GM19397 (cell line): ENCODE measurements at regions not wholly inside any gene's neighbourhood (a gene's known extent, or its start where the extent isn't known, plus 50 kb on each side); places are given as distances from the start of the nearest gene placed in this dataset.

Experiments used
- ATAC-seq: cut with Tn5 transposase; IDR thresholded peaks from one replicate; pipeline ENCODE4 v1.9.1; 2021; ENCODE audit warnings: mild to moderate bottlenecking, moderate library complexity; ENCODE audit not compliant: unreplicated experiment

- ATAC-seq = no peak
Observed at GRCh38 chr16:65878347-65878746, 488.1 kb upstream of the CDH5 start.

DNA sequence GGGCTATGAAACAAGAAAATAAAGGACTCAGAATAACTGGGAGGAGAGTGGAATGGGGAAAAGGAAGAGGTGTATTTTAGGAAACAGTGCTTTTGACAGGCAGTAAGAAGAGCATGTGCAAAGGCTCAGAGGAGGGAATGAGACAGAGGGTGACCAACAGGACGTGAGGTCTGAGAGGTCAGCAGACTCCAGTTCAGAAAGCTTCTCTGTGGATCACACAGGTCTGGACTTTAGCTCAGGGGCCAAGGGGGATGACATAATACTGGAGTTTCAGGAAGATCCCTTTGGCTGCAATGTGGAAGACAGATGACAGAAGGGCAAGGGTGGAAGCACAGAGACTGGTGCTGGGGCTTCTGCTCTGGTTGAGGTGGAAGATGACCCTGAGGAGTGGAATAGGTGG lies 489.9 kb upstream of the CDH5 start:
- ATAC-seq = no peak

- ATAC-seq = no peak
Observed at GRCh38 chr16:65876056-65876408, 490.5 kb upstream of the CDH5 start.

DNA sequence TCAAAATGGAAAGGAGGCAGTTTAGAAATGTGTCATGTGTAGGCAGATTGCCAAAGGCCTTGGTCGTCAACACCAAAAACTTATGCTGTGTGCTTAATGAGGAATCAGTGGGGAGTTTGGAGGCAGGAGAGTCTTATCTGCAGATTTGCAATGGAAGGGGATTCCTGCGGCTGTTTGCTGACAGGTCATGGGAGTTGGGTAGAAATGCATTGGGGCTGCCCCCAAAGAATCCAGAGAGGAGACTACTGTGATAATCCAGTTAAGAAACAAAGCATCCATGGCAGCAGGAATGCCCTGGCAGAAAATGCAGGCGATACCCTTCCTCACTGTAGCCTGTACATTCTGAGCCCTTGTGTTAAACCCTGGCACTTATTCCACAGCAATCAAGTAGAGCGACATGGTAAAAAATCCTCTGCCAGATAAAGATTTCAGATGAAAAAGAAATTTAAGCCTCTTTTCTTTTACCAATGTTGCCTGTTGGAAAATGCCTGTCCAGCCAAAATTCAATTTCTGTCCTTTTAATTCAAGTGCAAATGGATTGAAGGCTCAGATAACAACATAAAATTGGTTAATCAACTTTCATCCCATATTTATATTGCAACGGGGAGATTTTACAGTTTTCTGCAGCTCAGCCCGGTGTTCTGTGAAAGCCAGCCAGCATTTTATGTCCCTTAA lies 491.0 kb upstream of the CDH5 start:
- ATAC-seq = no peak

DNA sequence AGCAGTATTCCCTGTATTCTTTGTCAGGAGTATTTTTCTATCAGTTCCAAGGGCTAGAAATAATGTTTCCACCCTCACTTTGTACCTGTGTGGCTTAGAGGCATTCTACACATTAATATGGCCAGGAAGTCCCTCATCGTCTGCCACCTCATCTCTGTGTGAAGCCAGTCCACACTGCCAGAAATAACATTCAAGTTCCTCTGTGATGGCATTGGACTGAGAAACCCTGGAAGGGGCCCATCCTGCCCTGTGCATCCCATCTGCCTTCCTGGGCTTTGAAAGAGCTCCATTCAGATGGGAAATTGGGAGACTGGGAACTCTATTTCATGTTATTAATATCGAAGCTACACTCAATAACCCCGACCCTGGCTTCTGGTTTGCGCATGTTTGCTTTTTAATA lies 497.2 kb upstream of the CDH5 start:
- ATAC-seq = no peak

DNA sequence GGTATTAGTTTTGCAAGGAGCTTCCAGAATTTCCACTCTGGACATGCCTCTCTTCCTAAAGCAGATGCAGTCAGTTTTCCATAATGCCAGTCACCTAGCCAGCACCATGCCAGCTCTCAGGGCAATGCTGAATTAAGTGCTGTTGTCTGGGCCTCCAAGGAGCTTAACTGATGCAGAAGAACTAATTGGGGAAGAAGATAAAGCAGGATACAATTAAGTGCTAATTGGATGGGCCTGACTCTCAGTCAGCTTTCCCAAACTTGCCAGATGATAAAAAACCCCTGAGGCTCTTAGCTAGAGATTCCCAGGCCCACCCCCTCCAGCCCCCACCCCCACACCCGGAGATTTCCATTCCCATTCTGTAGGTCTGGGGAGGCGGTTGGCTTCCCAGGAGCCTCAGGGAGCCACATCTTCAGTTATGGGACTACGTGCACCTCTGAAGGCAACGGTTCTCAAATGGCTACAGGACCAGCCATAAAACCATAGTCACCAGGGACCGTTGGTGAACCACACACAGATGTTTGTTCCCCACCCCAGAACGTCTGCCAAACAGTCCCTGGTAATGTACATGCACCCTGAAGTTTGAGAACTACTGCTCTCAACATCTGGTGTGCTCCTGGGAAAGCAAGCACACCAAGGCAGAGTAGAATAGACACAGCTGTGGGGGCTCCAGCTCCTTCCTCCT lies 499.1 kb upstream of the CDH5 start:
- ATAC-seq = no peak

DNA sequence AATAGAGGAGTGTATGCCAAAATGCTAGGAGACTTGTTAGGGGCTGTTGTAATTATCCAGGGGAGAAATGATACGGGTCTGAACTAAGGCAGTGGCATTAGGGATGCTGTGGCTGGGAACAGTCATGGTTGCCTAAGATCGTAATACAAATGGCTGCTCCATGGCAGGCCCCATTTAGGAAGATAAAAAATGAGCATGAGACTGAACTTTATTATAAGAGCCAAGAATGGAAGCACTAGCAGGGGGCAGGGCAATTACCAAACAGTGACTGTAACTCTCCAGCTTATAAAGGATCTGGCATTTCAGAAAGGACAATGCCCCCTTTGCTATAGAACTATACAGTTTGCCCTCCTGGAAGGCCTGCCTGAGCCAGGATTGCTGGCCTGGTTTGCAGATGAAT lies 503.3 kb upstream of the CDH5 start:
- ATAC-seq = no peak

DNA sequence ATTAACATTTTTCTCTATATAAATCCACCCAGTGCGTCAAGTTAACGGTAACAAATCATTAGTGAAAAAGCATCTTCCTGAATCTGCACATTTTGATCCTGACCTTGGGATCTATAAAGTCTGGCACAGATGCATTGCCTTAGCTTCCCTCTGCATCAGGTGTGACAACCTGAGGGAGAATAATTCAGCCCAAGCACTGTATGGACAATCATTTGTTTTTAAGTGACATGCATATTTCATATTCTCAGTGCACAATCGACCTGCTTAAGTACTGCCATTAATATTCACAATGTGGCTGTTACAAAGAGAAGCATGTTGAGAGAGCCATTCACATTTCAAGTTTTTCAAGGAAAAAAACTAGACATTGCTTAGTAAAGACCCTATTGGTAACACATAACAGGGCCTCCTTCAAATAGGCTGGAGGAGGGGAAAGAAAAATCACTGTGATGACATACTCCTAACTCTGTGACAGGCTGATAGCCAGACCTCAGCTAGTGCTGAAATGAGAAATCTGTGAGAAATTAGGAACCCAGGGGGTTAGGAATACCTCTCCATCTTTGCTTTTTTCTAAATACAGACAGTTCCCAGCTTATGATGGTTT lies 505.3 kb upstream of the CDH5 start:
- ATAC-seq = no peak

GRCh38 chr16:65855171-65856145 lies 511.0 kb upstream of the CDH5 start:
- no peak for ATAC-seq

DNA sequence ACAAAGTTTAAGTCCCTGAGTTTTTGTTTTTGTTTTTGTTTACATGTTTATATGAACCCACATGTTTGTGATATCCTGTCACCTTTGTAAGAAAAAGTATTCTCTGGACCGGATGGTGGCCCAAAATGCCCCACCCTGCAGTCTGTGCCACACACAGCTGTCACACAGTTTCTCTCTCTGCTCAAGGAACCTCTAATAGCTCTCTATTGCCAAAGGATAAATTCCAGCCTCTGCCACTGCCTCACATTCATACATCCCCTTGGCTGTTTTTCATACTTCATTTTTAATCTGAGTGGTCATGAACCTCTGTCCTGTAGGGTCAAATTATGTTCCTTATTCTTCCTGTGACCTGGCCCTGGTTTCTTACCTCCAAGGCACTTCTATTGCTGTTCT lies 520.3 kb upstream of the CDH5 start:
- no peak for ATAC-seq

GRCh38 chr16:65845466-65846209 lies 520.9 kb upstream of the CDH5 start:
- no peak for ATAC-seq

- no peak for ATAC-seq
Observed at GRCh38 chr16:65843941-65844340, 522.5 kb upstream of the CDH5 start.

DNA sequence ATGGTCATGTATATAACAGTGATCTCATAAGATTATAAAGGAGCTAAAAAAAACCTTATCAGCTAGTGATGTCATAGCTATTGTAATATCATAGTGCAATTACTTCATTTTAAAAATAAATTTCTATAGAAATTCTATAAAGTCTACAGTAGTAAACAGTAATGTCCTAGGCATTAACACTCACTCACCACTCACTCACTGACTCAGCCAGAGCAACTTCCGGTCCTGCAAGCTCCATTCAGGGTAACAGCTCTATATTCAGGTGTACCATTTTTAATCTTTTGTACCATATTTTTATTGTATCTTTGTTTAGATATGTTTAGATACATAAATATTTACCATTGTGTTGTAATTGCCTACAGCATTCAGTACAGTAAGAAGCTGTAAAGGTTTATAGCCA lies 524.4 kb upstream of the CDH5 start:
- ATAC-seq = no peak

DNA sequence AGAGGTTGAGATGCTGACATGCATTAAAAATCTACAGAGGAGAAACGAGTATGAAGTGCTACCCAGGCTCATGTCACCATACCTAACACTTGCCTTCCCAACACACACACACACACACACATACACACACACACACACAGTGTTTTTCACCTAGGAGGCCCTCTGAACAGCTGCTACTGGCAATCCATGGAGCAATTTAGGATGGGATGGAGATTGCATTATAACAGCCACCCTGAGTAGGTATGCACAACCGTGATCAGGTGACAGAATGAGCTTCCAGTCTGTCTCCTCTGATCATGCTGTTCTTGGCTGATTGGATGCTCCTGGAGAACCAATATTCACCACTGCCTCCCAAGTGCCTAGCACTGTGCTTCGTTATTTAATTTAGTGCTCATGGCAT lies 528.5 kb upstream of the CDH5 start:
- no peak for ATAC-seq

- no peak for ATAC-seq
Observed at GRCh38 chr16:65837464-65837863, 529.0 kb upstream of the CDH5 start.

- no peak for ATAC-seq
Observed at GRCh38 chr16:65834688-65835087, 531.8 kb upstream of the CDH5 start.

GRCh38 chr16:65833171-65833871 lies 533.2 kb upstream of the CDH5 start:
- ATAC-seq = no peak

DNA sequence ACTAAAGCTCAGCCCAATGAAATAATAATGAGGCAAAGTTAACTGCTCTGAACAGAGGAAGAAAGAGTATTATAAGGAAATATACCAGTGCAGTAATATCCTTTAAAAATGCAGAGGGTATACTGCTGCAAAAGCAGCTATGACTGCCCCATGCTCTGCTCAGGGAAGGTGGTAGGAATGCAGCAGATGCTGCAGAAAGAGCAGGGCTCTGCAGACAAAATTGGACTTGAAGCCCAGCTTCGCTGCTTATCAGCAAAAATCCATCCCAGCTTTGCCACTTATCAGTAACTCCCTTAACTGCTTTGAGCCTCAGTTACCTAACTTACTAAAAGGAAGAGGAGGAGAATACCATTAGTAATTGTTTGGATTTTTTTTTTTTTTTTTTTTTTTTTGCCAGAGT lies 533.8 kb upstream of the CDH5 start:
- ATAC-seq = no peak

- ATAC-seq = no peak
Observed at GRCh38 chr16:65831903-65832666, 534.4 kb upstream of the CDH5 start.
